Loucy (cell line): ENCODE measurements at regions not wholly inside any gene's neighbourhood (a gene's known extent, or its start where the extent isn't known, plus 50 kb on each side); places are given as distances from the start of the nearest gene placed in this dataset.

Source experiments
- H2AFZ ChIP-seq: fragments of 200-600 bp; sonication (generic); 2 replicates; pipeline ENCODE4 v1.6.0; 2016; ENCODE audit warnings: antibody characterized with exemption, mild to moderate bottlenecking, low read length, moderate library complexity
- H3F3A ChIP-seq: fragments of 200-600 bp; 2 replicates; pipeline ENCODE4 v1.6.0; 2016; ENCODE audit warnings: antibody characterized with exemption, low read depth, mild to moderate bottlenecking
- H3K27me3 ChIP-seq: fragments of 200-600 bp; sonication (generic); 2 replicates; pipeline ENCODE4 v1.6.1; 2014; ENCODE audit warnings: low read length, mild to moderate bottlenecking; ENCODE audit not compliant: insufficient read depth, poor library complexity, severe bottlenecking
- H3K36me3 ChIP-seq: fragments of 200-600 bp; sonication (generic); 2 replicates; pipeline ENCODE4 v1.6.1; 2016; ENCODE audit warnings: low read length; ENCODE audit not compliant: insufficient read depth
- H3K4me1 ChIP-seq: fragments of 200-600 bp; sonication (generic); 2 replicates; pipeline ENCODE4 v1.5.1; 2014; ENCODE audit warnings: low read length, mild to moderate bottlenecking; ENCODE audit not compliant: insufficient read depth, poor library complexity, severe bottlenecking
- H3K4me2 ChIP-seq: fragments of 200-600 bp; sonication (generic); 2 replicates; pipeline ENCODE4 v1.6.0; 2014; ENCODE audit warnings: antibody characterized with exemption, low read length, low read depth, mild to moderate bottlenecking; ENCODE audit not compliant: poor library complexity, severe bottlenecking
- H3K4me3 ChIP-seq: fragments of 200-600 bp; sonication (generic); 2 replicates; pipeline ENCODE4 v1.5.1; 2014; ENCODE audit warnings: low read length, mild to moderate bottlenecking, mixed read lengths; ENCODE audit not compliant: poor library complexity, severe bottlenecking
- H3K79me2 ChIP-seq: fragments of 200-600 bp; sonication (generic); 2 replicates; pipeline ENCODE4 v1.6.1; 2014; ENCODE audit warnings: low read length; ENCODE audit not compliant: insufficient read depth
- H3K9ac ChIP-seq: fragments of 200-600 bp; sonication (generic); 2 replicates; pipeline ENCODE4 v1.6.0; 2014; ENCODE audit warnings: mild to moderate bottlenecking, low read depth, low read length, moderate library complexity; ENCODE audit not compliant: poor library complexity, severe bottlenecking
- H3K9me2 ChIP-seq: fragments of 200-600 bp; sonication (generic); replicated peaks from 2 replicates; pipeline ENCODE4 v1.6.1; 2016; ENCODE audit warnings: low read depth, low read length, mixed read lengths
- H3K9me3 ChIP-seq: fragments of 200-600 bp; sonication (generic); 2 replicates; pipeline ENCODE4 v1.6.1; 2014; ENCODE audit warnings: mild to moderate bottlenecking, antibody characterized with exemption, low read length, low read depth; ENCODE audit not compliant: insufficient read depth
- H4K20me1 ChIP-seq: fragments of 200-600 bp; sonication (generic); 2 replicates; pipeline ENCODE4 v1.6.0; 2014; ENCODE audit warnings: antibody characterized with exemption, low read length, mild to moderate bottlenecking; ENCODE audit not compliant: insufficient read depth, poor library complexity, severe bottlenecking
- CTCF ChIP-seq: fragments of 200-600 bp; sonication (generic); conservative IDR thresholded peaks from 2 replicates; pipeline ENCODE4 v1.5.1; 2014; ENCODE audit warnings: mild to moderate bottlenecking, antibody characterized with exemption, low read length
- EZH2phosphoT487 ChIP-seq: fragments of 200-600 bp; IDR thresholded peaks from 2 replicates; pipeline ENCODE4 v1.6.1; 2018; ENCODE audit warnings: antibody characterized with exemption, mild to moderate bottlenecking, moderate library complexity, borderline replicate concordance

- Histone ChIP-seq H3F3A (no peaks in the 10 kb centered on the region), H4K20me1 (no peaks in the 10 kb centered on the region), H3K36me3 (no peaks in the 10 kb centered on the region), H3K9me2 (no peaks in the 10 kb centered on the region), H3K4me1 (no peaks in the 10 kb centered on the region), H3K4me3 (no peak overlapping the region), H3K4me2 (no peak overlapping the region), H3K9ac (no peak overlapping the region), H3K27me3 (no peaks in the 10 kb centered on the region), H3K79me2 (no peaks in the 10 kb centered on the region), H2AFZ (no peak overlapping the region), H3K9me3 (no peaks in the 10 kb centered on the region)
- TF ChIP-seq CTCF (no peak), EZH2phosphoT487 (no peak)
Observed at GRCh38 chr9:93390953-93391515, 60.5 kb upstream of the FAM120A start.

GRCh38 chr9:93391898-93392297, 59.6 kb upstream of the FAM120A start:
- Histone ChIP-seq H3K4me1 (no peaks in the 10 kb centered on the region), H3K9me3 (no peaks in the 10 kb centered on the region), H3K27me3 (no peaks in the 10 kb centered on the region), H4K20me1 (no peaks in the 10 kb centered on the region), H3K9me2 (no peaks in the 10 kb centered on the region), H3F3A (no peaks in the 10 kb centered on the region), H3K36me3 (no peaks in the 10 kb centered on the region), H3K9ac (no peak overlapping the region), H3K4me2 (no peak overlapping the region), H3K4me3 (no peak overlapping the region), H2AFZ (no peak overlapping the region), H3K79me2 (no peaks in the 10 kb centered on the region)
- TF ChIP-seq EZH2phosphoT487 = no peak
- TF ChIP-seq CTCF = no peak

- Histone ChIP-seq H3K79me2 (no peaks in the 10 kb centered on the region), H3F3A (no peaks in the 10 kb centered on the region), H3K4me1 (no peaks in the 10 kb centered on the region), H3K9me2 (no peaks in the 10 kb centered on the region), H3K36me3 (no peaks in the 10 kb centered on the region), H3K4me2 (no peak overlapping the region), H3K27me3 (no peaks in the 10 kb centered on the region), H3K9ac (no peak overlapping the region), H3K4me3 (no peak overlapping the region), H2AFZ (no peak overlapping the region), H3K9me3 (no peaks in the 10 kb centered on the region), H4K20me1 (no peaks in the 10 kb centered on the region)
- TF ChIP-seq CTCF (no peak), EZH2phosphoT487 (no peak)
Observed at GRCh38 chr9:93392974-93393373, 58.5 kb upstream of the FAM120A start.
